WTC11 (cell line): ENCODE measurements at regions not wholly inside any gene's neighbourhood (a gene's known extent, or its start where the extent isn't known, plus 50 kb on each side); places are given as distances from the start of the nearest gene placed in this dataset.

Experiments used
- MYBL2 ChIP-seq: sonication (generic); formaldehyde crosslinking; IDR thresholded peaks from 2 replicates; pipeline ENCODE4 v1.8.1; 2023; ENCODE audit warnings: mild to moderate bottlenecking, moderate library complexity, missing genetic modification reagents
- NR3C1 ChIP-seq: sonication (generic); formaldehyde crosslinking; conservative IDR thresholded peaks from 2 replicates; pipeline ENCODE4 v1.8.1; 2023; ENCODE audit warnings: low read depth, mild to moderate bottlenecking, missing genetic modification reagents
- ZBTB21 ChIP-seq: sonication (generic); formaldehyde crosslinking; IDR thresholded peaks from 2 replicates; pipeline ENCODE4 v1.8.1; 2023; ENCODE audit warnings: mild to moderate bottlenecking, missing genetic modification reagents, borderline replicate concordance
- TF ChIP-seq, protein P1 (sequence below): fragments of 200-600 bp; IDR thresholded peaks from 2 replicates; pipeline ENCODE4 v1.8.0; 2022; ENCODE audit warnings: antibody characterized with exemption
- TF ChIP-seq, protein P2 (sequence below): sonication (generic); formaldehyde crosslinking; IDR thresholded peaks from 2 replicates; pipeline ENCODE4 v1.8.0; 2022; ENCODE audit warnings: mild to moderate bottlenecking, missing genetic modification reagents
- TF ChIP-seq, protein P3 (sequence below): sonication (generic); formaldehyde crosslinking; IDR thresholded peaks from 2 replicates; pipeline ENCODE4 v1.8.1; 2023; ENCODE audit warnings: mild to moderate bottlenecking, missing genetic modification reagents, moderate library complexity
- TF ChIP-seq, protein P4 (sequence below): sonication (generic); formaldehyde crosslinking; conservative IDR thresholded peaks from 2 replicates; pipeline ENCODE4 v1.8.1; 2023; ENCODE audit warnings: mild to moderate bottlenecking, low read depth, missing genetic modification reagents, moderate library complexity
- TF ChIP-seq, protein P5 (sequence below): sonication (generic); formaldehyde crosslinking; IDR thresholded peaks from 2 replicates; pipeline ENCODE4 v1.8.0; 2022; ENCODE audit warnings: mild to moderate bottlenecking, missing genetic modification reagents
- TF ChIP-seq, protein P6 (sequence below): sonication (generic); formaldehyde crosslinking; IDR thresholded peaks from 2 replicates; pipeline ENCODE4 v1.8.1; 2023; ENCODE audit warnings: mild to moderate bottlenecking, moderate library complexity, missing genetic modification reagents

DNA sequence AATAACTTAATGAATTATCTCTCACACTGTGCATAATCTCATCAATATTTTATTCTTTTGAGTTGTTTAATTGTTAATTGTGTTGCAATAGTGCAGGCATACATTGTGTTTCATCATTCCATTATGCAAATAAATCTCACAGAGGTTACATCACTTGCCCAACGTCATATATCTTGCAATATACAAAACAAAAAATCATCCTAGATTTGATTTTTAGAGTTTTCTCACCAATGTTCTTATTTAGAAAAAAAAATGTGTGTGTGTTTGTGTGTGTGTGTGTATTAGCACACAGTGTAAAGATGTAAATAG lies 662.5 kb upstream of the GBE1 start:
- TF ChIP-seq NR3C1 (CRISPR knock-in tag) (no peak), MYBL2 (CRISPR knock-in tag) (no peak), ZBTB21 (CRISPR knock-in tag) (no peak)
- TF ChIP-seq, protein P1, sequence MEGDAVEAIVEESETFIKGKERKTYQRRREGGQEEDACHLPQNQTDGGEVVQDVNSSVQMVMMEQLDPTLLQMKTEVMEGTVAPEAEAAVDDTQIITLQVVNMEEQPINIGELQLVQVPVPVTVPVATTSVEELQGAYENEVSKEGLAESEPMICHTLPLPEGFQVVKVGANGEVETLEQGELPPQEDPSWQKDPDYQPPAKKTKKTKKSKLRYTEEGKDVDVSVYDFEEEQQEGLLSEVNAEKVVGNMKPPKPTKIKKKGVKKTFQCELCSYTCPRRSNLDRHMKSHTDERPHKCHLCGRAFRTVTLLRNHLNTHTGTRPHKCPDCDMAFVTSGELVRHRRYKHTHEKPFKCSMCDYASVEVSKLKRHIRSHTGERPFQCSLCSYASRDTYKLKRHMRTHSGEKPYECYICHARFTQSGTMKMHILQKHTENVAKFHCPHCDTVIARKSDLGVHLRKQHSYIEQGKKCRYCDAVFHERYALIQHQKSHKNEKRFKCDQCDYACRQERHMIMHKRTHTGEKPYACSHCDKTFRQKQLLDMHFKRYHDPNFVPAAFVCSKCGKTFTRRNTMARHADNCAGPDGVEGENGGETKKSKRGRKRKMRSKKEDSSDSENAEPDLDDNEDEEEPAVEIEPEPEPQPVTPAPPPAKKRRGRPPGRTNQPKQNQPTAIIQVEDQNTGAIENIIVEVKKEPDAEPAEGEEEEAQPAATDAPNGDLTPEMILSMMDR, result no peak
- TF ChIP-seq, protein P2, sequence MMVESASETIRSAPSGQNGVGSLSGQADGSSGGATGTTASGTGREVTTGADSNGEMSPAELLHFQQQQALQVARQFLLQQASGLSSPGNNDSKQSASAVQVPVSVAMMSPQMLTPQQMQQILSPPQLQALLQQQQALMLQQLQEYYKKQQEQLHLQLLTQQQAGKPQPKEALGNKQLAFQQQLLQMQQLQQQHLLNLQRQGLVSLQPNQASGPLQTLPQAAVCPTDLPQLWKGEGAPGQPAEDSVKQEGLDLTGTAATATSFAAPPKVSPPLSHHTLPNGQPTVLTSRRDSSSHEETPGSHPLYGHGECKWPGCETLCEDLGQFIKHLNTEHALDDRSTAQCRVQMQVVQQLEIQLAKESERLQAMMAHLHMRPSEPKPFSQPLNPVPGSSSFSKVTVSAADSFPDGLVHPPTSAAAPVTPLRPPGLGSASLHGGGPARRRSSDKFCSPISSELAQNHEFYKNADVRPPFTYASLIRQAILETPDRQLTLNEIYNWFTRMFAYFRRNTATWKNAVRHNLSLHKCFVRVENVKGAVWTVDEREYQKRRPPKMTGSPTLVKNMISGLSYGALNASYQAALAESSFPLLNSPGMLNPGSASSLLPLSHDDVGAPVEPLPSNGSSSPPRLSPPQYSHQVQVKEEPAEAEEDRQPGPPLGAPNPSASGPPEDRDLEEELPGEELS, result no peak
- TF ChIP-seq, protein P3, sequence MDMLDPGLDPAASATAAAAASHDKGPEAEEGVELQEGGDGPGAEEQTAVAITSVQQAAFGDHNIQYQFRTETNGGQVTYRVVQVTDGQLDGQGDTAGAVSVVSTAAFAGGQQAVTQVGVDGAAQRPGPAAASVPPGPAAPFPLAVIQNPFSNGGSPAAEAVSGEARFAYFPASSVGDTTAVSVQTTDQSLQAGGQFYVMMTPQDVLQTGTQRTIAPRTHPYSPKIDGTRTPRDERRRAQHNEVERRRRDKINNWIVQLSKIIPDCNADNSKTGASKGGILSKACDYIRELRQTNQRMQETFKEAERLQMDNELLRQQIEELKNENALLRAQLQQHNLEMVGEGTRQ (CRISPR knock-in tag), result no peak
- TF ChIP-seq, protein P4, sequence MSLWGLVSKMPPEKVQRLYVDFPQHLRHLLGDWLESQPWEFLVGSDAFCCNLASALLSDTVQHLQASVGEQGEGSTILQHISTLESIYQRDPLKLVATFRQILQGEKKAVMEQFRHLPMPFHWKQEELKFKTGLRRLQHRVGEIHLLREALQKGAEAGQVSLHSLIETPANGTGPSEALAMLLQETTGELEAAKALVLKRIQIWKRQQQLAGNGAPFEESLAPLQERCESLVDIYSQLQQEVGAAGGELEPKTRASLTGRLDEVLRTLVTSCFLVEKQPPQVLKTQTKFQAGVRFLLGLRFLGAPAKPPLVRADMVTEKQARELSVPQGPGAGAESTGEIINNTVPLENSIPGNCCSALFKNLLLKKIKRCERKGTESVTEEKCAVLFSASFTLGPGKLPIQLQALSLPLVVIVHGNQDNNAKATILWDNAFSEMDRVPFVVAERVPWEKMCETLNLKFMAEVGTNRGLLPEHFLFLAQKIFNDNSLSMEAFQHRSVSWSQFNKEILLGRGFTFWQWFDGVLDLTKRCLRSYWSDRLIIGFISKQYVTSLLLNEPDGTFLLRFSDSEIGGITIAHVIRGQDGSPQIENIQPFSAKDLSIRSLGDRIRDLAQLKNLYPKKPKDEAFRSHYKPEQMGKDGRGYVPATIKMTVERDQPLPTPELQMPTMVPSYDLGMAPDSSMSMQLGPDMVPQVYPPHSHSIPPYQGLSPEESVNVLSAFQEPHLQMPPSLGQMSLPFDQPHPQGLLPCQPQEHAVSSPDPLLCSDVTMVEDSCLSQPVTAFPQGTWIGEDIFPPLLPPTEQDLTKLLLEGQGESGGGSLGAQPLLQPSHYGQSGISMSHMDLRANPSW (CRISPR knock-in tag), result no peak
- TF ChIP-seq, protein P5, sequence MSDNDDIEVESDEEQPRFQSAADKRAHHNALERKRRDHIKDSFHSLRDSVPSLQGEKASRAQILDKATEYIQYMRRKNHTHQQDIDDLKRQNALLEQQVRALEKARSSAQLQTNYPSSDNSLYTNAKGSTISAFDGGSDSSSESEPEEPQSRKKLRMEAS (CRISPR knock-in tag), result no peak
- TF ChIP-seq, protein P6, sequence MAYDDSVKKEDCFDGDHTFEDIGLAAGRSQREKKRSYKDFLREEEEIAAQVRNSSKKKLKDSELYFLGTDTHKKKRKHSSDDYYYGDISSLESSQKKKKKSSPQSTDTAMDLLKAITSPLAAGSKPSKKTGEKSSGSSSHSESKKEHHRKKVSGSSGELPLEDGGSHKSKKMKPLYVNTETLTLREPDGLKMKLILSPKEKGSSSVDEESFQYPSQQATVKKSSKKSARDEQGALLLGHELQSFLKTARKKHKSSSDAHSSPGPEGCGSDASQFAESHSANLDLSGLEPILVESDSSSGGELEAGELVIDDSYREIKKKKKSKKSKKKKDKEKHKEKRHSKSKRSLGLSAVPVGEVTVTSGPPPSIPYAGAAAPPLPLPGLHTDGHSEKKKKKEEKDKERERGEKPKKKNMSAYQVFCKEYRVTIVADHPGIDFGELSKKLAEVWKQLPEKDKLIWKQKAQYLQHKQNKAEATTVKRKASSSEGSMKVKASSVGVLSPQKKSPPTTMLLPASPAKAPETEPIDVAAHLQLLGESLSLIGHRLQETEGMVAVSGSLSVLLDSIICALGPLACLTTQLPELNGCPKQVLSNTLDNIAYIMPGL (CRISPR knock-in tag), result no peak
